ENCODE measurements at regions not wholly inside any gene's neighbourhood (a gene's known extent, or its start where the extent isn't known, plus 50 kb on each side); places are given as distances from the start of the nearest gene placed in this dataset.

GRCh38 chr10:43846968-43847367 is 198.3 kb upstream of the ZNF32 start:
- TF ChIP-seq, protein P1, sequence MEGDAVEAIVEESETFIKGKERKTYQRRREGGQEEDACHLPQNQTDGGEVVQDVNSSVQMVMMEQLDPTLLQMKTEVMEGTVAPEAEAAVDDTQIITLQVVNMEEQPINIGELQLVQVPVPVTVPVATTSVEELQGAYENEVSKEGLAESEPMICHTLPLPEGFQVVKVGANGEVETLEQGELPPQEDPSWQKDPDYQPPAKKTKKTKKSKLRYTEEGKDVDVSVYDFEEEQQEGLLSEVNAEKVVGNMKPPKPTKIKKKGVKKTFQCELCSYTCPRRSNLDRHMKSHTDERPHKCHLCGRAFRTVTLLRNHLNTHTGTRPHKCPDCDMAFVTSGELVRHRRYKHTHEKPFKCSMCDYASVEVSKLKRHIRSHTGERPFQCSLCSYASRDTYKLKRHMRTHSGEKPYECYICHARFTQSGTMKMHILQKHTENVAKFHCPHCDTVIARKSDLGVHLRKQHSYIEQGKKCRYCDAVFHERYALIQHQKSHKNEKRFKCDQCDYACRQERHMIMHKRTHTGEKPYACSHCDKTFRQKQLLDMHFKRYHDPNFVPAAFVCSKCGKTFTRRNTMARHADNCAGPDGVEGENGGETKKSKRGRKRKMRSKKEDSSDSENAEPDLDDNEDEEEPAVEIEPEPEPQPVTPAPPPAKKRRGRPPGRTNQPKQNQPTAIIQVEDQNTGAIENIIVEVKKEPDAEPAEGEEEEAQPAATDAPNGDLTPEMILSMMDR (conservative IDR thresholded peaks at IDR 0.05; ENCODE audit: low read length) = no peak
- no peak for TF ChIP-seq EZH2phosphoT487 (IDR thresholded peaks at IDR 0.05; ENCODE audit: borderline replicate concordance)
